ENCODE measurements at regions not wholly inside any gene's neighbourhood (a gene's known extent, or its start where the extent isn't known, plus 50 kb on each side); places are given as distances from the start of the nearest gene placed in this dataset.

DNA sequence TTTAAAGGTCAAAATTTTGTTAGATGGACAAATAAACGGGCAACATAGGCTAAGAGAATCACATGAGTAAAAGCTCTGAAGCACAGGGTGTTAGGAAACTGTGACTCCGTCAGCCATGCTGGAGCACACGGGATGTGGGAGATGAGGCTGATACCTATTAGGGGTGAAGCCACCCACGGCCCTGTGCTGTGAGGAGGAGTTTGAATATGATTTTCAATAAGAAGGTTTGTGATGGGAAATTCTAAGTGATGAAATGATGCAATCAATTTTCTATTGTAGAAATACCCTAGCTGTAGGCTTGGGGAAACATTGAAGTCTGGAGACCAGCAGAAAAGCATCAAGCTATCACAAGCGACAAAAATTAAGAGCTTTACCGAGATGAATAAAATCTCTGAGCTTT lies 431.3 kb downstream of the CMPK2 start:
- no peak for TF ChIP-seq TAF1 (IDR thresholded peaks at IDR 0.05; ENCODE audit: borderline replicate concordance, insufficient read depth, low read length)
- no peak for TF ChIP-seq POLR2AphosphoS5 (IDR thresholded peaks at IDR 0.05; ENCODE audit: low read depth, low read length)

All from PFSK-1 (cell line).